ENCODE measurements at regions not wholly inside any gene's neighbourhood (a gene's known extent, or its start where the extent isn't known, plus 50 kb on each side); places are given as distances from the start of the nearest gene placed in this dataset.
"Not testable (repeated sequence)": the region's sequence is repeated elsewhere in the genome, so short reads cannot be mapped to it uniquely, and the experiment has no call there.

GRCh38 chr3:177793451-177793850 lies 596.2 kb upstream of the TBL1XR1 start:
- Histone ChIP-seq H3K4me3 (ENCODE audit: low read depth in 1 of 2, low read length in 2 of 2) (no peak overlapping the region), H3K9me3 (ENCODE audit: control insufficient read depth in 1 of 2, low read length in 2 of 2) (no peaks in the 10 kb centered on the region), H3K27ac (ENCODE audit: low read depth, low read length) (no peak overlapping the region), H3K27me3 (ENCODE audit: control insufficient read depth in 1 of 2, insufficient read depth in 2 of 2, low read length in 2 of 2) (no peaks in the 10 kb centered on the region), H3K36me3 (ENCODE audit: control insufficient read depth in 1 of 2, insufficient read depth in 2 of 2, low read length in 2 of 2) (no peaks in the 10 kb centered on the region), H3K9ac (ENCODE audit: low read depth in 1 of 2, low read length in 2 of 2) (no peak overlapping the region), H3K4me1 (ENCODE audit: control insufficient read depth in 1 of 2, insufficient read depth in 2 of 2, low read length in 2 of 2) (no peaks in the 10 kb centered on the region)

DNA sequence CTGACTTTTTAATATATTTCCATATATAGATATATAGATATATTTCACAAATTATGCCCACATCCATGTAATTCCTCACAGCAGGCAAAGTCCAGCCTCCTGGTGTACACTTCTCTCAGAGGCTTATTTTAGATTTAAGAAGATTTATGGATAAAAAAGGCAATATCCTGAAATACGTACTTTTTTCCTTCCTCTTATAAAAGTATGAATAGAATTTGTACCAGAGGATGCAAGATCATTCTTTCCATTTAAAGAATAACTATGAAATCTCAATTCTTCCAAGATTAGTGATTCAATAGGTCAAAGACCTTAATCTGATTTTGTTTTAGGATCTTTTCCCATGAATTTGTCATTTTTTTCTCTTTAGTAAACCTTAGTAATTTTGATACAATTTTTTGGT lies 597.9 kb upstream of the TBL1XR1 start:
- H3K36me3 ChIP-seq (ENCODE audit: control insufficient read depth in 1 of 2, insufficient read depth in 2 of 2, low read length in 2 of 2) = no peaks in the 10 kb centered on the region
- no peaks in the 10 kb centered on the region for H3K9me3 ChIP-seq (ENCODE audit: control insufficient read depth in 1 of 2, low read length in 2 of 2)
- H3K4me3 ChIP-seq (ENCODE audit: low read depth in 1 of 2, low read length in 2 of 2) = no peak overlapping the region
- no peak overlapping the region for H3K9ac ChIP-seq (ENCODE audit: low read depth in 1 of 2, low read length in 2 of 2)
- H3K4me1 ChIP-seq (ENCODE audit: control insufficient read depth in 1 of 2, insufficient read depth in 2 of 2, low read length in 2 of 2) = no peaks in the 10 kb centered on the region
- H3K27me3 ChIP-seq (ENCODE audit: control insufficient read depth in 1 of 2, insufficient read depth in 2 of 2, low read length in 2 of 2) = no peaks in the 10 kb centered on the region
- no peak overlapping the region for H3K27ac ChIP-seq (ENCODE audit: low read depth, low read length)

DNA sequence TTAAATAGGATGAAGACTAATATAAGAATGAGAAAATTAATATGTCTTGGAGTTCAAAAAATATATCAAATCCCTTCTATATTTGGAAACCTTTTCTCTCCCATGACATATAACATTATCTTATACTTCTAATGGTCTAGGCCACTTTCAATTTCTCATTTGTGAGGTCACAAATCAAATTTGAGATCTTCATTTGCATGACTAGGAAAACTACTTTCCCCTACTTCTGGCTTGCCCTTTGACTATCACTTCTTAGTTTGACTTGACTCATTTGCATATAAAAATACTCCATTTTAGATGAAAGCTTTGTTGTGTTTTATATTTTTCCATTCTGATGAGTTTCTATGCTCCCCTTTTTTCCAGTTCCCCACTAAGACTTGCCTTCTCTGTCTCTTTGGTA lies 598.6 kb upstream of the TBL1XR1 start:
- Histone ChIP-seq H3K27me3 (ENCODE audit: control insufficient read depth in 1 of 2, insufficient read depth in 2 of 2, low read length in 2 of 2) (no peaks in the 10 kb centered on the region), H3K9me3 (ENCODE audit: control insufficient read depth in 1 of 2, low read length in 2 of 2) (no peaks in the 10 kb centered on the region), H3K27ac (ENCODE audit: low read depth, low read length) (no peak overlapping the region), H3K9ac (ENCODE audit: low read depth in 1 of 2, low read length in 2 of 2) (no peak overlapping the region), H3K4me1 (ENCODE audit: control insufficient read depth in 1 of 2, insufficient read depth in 2 of 2, low read length in 2 of 2) (no peaks in the 10 kb centered on the region), H3K36me3 (ENCODE audit: control insufficient read depth in 1 of 2, insufficient read depth in 2 of 2, low read length in 2 of 2) (no peaks in the 10 kb centered on the region), H3K4me3 (ENCODE audit: low read depth in 1 of 2, low read length in 2 of 2) (no peak overlapping the region)

DNA sequence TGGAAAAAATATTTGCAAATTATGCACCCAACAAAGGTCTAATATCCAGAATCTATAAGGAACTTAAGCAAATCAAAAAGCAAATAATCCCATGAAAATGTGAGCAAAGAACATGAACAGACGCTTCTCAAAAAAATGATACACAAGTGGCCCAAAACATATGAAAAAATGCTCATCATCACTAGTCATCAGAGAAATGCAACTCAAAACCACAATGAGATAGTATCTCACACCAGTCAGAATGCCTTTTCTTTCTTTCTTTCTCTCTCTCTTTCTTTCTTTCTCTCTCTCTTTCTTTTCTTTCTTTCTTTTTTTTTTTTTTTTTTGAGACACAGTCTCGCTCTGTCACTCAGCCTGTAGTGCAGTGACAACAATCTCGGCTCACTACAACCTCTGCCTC lies 602.9 kb upstream of the TBL1XR1 start:
- H3K4me1 ChIP-seq (ENCODE audit: control insufficient read depth in 1 of 2, insufficient read depth in 2 of 2, low read length in 2 of 2); H3K4me3 ChIP-seq (ENCODE audit: low read depth in 1 of 2, low read length in 2 of 2); H3K9me3 ChIP-seq (ENCODE audit: control insufficient read depth in 1 of 2, low read length in 2 of 2); H3K9ac ChIP-seq (ENCODE audit: low read depth in 1 of 2, low read length in 2 of 2); H3K27ac ChIP-seq (ENCODE audit: low read depth, low read length); H3K27me3 ChIP-seq (ENCODE audit: control insufficient read depth in 1 of 2, insufficient read depth in 2 of 2, low read length in 2 of 2); H3K36me3 ChIP-seq (ENCODE audit: control insufficient read depth in 1 of 2, insufficient read depth in 2 of 2, low read length in 2 of 2): not testable (repeated sequence)

GRCh38 chr3:177800561-177800960 lies 603.3 kb upstream of the TBL1XR1 start:
- Histone ChIP-seq H3K9ac (ENCODE audit: low read depth in 1 of 2, low read length in 2 of 2) (no peak overlapping the region), H3K36me3 (ENCODE audit: control insufficient read depth in 1 of 2, insufficient read depth in 2 of 2, low read length in 2 of 2) (no peaks in the 10 kb centered on the region), H3K27me3 (ENCODE audit: control insufficient read depth in 1 of 2, insufficient read depth in 2 of 2, low read length in 2 of 2) (no peaks in the 10 kb centered on the region), H3K27ac (ENCODE audit: low read depth, low read length) (no peak overlapping the region), H3K4me1 (ENCODE audit: control insufficient read depth in 1 of 2, insufficient read depth in 2 of 2, low read length in 2 of 2) (no peaks in the 10 kb centered on the region), H3K9me3 (ENCODE audit: control insufficient read depth in 1 of 2, low read length in 2 of 2) (no peaks in the 10 kb centered on the region), H3K4me3 (ENCODE audit: low read depth in 1 of 2, low read length in 2 of 2) (no peak overlapping the region)

DNA sequence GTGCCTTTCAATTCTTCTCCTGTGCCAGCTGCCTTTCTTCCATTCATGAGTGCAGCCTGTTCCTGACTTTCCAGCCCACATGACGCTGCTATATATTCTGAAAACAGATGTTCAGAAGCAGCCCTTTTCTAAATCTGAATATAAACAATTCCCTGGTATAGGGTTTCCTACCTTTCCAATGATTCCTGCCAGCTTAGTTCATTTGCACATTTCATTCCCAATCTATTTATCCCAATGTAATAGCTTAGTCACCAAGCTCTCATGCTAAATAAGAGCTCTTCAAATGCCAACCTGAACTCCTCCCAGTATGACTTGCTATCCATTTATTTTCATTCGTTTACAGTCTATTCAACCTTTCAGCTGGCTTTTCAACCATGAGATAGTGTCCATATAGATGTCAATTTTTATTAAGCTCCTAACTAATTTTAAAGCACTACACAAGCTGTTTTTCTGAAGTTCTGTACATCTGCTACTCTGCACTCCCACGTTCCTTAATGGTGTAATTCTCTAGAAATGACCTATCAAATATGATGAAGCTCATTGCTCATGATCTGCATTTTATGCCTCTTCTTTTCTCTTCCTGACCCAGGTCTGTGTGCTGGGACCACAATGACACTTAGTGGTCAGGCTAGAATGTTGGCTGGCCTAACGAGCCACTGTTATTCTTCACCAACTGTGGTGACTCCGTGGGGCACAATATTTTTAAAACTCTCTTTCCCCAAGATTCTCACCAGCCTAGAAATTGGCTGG lies 605.0 kb upstream of the TBL1XR1 start:
- Histone ChIP-seq H3K36me3 (ENCODE audit: control insufficient read depth in 1 of 2, insufficient read depth in 2 of 2, low read length in 2 of 2) (no peaks in the 10 kb centered on the region), H3K9ac (ENCODE audit: low read depth in 1 of 2, low read length in 2 of 2) (no peak overlapping the region), H3K27me3 (ENCODE audit: control insufficient read depth in 1 of 2, insufficient read depth in 2 of 2, low read length in 2 of 2) (no peaks in the 10 kb centered on the region), H3K9me3 (ENCODE audit: control insufficient read depth in 1 of 2, low read length in 2 of 2) (no peaks in the 10 kb centered on the region), H3K4me3 (ENCODE audit: low read depth in 1 of 2, low read length in 2 of 2) (no peak overlapping the region), H3K4me1 (ENCODE audit: control insufficient read depth in 1 of 2, insufficient read depth in 2 of 2, low read length in 2 of 2) (no peaks in the 10 kb centered on the region), H3K27ac (ENCODE audit: low read depth, low read length) (no peak overlapping the region)

GRCh38 chr3:177803500-177803899 lies 606.2 kb upstream of the TBL1XR1 start:
- H3K9ac ChIP-seq (ENCODE audit: low read depth in 1 of 2, low read length in 2 of 2) = no peak overlapping the region
- H3K4me1 ChIP-seq (ENCODE audit: control insufficient read depth in 1 of 2, insufficient read depth in 2 of 2, low read length in 2 of 2) = no peaks in the 10 kb centered on the region
- H3K27ac ChIP-seq (ENCODE audit: low read depth, low read length) = no peak overlapping the region
- no peaks in the 10 kb centered on the region for H3K9me3 ChIP-seq (ENCODE audit: control insufficient read depth in 1 of 2, low read length in 2 of 2)
- no peaks in the 10 kb centered on the region for H3K36me3 ChIP-seq (ENCODE audit: control insufficient read depth in 1 of 2, insufficient read depth in 2 of 2, low read length in 2 of 2)
- no peaks in the 10 kb centered on the region for H3K27me3 ChIP-seq (ENCODE audit: control insufficient read depth in 1 of 2, insufficient read depth in 2 of 2, low read length in 2 of 2)
- H3K4me3 ChIP-seq (ENCODE audit: low read depth in 1 of 2, low read length in 2 of 2) = no peak overlapping the region

GRCh38 chr3:177804032-177804431 lies 606.8 kb upstream of the TBL1XR1 start:
- Histone ChIP-seq H3K27me3 (ENCODE audit: control insufficient read depth in 1 of 2, insufficient read depth in 2 of 2, low read length in 2 of 2) (no peaks in the 10 kb centered on the region), H3K4me1 (ENCODE audit: control insufficient read depth in 1 of 2, insufficient read depth in 2 of 2, low read length in 2 of 2) (no peaks in the 10 kb centered on the region), H3K9me3 (ENCODE audit: control insufficient read depth in 1 of 2, low read length in 2 of 2) (no peaks in the 10 kb centered on the region), H3K27ac (ENCODE audit: low read depth, low read length) (no peak overlapping the region), H3K9ac (ENCODE audit: low read depth in 1 of 2, low read length in 2 of 2) (no peak overlapping the region), H3K4me3 (ENCODE audit: low read depth in 1 of 2, low read length in 2 of 2) (no peak overlapping the region), H3K36me3 (ENCODE audit: control insufficient read depth in 1 of 2, insufficient read depth in 2 of 2, low read length in 2 of 2) (no peaks in the 10 kb centered on the region)

DNA sequence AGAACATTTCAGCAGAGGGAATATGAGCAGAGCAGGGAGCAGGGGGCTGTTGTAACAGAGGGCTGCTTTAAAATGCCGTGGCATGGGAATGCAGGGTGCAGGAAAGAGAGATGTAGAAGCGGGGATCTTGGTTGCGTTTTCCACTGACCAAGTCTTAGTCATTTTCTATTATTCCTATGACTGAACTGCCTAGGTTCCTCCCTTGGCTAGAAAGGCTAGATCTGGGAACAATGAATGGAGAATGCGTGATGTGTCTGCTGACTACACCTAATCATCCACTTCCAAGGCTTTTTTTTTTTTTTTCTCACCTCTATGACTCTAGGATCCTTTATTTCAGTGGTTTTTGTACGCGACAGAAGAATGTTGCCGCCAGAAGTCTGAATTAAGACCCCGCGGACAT lies 607.4 kb upstream of the TBL1XR1 start:
- H3K36me3 ChIP-seq (ENCODE audit: control insufficient read depth in 1 of 2, insufficient read depth in 2 of 2, low read length in 2 of 2) = no peaks in the 10 kb centered on the region
- H3K9me3 ChIP-seq (ENCODE audit: control insufficient read depth in 1 of 2, low read length in 2 of 2) = no peaks in the 10 kb centered on the region
- H3K27me3 ChIP-seq (ENCODE audit: control insufficient read depth in 1 of 2, insufficient read depth in 2 of 2, low read length in 2 of 2) = no peaks in the 10 kb centered on the region
- H3K27ac ChIP-seq (ENCODE audit: low read depth, low read length) = no peak overlapping the region
- H3K9ac ChIP-seq (ENCODE audit: low read depth in 1 of 2, low read length in 2 of 2) = no peak overlapping the region
- H3K4me3 ChIP-seq (ENCODE audit: low read depth in 1 of 2, low read length in 2 of 2) = no peak overlapping the region
- no peaks in the 10 kb centered on the region for H3K4me1 ChIP-seq (ENCODE audit: control insufficient read depth in 1 of 2, insufficient read depth in 2 of 2, low read length in 2 of 2)

- no peaks in the 10 kb centered on the region for H3K9me3 ChIP-seq (ENCODE audit: control insufficient read depth in 1 of 2, low read length in 2 of 2)
- no peaks in the 10 kb centered on the region for H3K4me1 ChIP-seq (ENCODE audit: control insufficient read depth in 1 of 2, insufficient read depth in 2 of 2, low read length in 2 of 2)
- no peak overlapping the region for H3K4me3 ChIP-seq (ENCODE audit: low read depth in 1 of 2, low read length in 2 of 2)
- H3K27me3 ChIP-seq (ENCODE audit: control insufficient read depth in 1 of 2, insufficient read depth in 2 of 2, low read length in 2 of 2) = no peaks in the 10 kb centered on the region
- H3K27ac ChIP-seq (ENCODE audit: low read depth, low read length) = no peak overlapping the region
- H3K9ac ChIP-seq (ENCODE audit: low read depth in 1 of 2, low read length in 2 of 2) = no peak overlapping the region
- H3K36me3 ChIP-seq (ENCODE audit: control insufficient read depth in 1 of 2, insufficient read depth in 2 of 2, low read length in 2 of 2) = no peaks in the 10 kb centered on the region
These were observed 610.0 kb upstream of the TBL1XR1 start for GRCh38 chr3:177807150-177807875.

Data from duodenal mucosa (tissue), 2 donors.